HL-60 (cell line): ENCODE measurements at regions not wholly inside any gene's neighbourhood (a gene's known extent, or its start where the extent isn't known, plus 50 kb on each side); places are given as distances from the start of the nearest gene placed in this dataset.

Experiments used
- GABPA ChIP-seq: IDR thresholded peaks from 2 replicates; pipeline ENCODE4 v1.6.1; 2012; ENCODE audit warnings: low read depth
- TF ChIP-seq, protein P1 (sequence below): IDR thresholded peaks from one replicate; pipeline ENCODE4 v1.5.1; 2011; ENCODE audit warnings: low read length, control low read depth, inconsistent platforms; ENCODE audit not compliant: insufficient read depth

GRCh38 chr10:131694168-131694780 lies 206.5 kb upstream of the PPP2R2D start:
- TF ChIP-seq, protein P1, sequence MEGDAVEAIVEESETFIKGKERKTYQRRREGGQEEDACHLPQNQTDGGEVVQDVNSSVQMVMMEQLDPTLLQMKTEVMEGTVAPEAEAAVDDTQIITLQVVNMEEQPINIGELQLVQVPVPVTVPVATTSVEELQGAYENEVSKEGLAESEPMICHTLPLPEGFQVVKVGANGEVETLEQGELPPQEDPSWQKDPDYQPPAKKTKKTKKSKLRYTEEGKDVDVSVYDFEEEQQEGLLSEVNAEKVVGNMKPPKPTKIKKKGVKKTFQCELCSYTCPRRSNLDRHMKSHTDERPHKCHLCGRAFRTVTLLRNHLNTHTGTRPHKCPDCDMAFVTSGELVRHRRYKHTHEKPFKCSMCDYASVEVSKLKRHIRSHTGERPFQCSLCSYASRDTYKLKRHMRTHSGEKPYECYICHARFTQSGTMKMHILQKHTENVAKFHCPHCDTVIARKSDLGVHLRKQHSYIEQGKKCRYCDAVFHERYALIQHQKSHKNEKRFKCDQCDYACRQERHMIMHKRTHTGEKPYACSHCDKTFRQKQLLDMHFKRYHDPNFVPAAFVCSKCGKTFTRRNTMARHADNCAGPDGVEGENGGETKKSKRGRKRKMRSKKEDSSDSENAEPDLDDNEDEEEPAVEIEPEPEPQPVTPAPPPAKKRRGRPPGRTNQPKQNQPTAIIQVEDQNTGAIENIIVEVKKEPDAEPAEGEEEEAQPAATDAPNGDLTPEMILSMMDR = no peak
- no peak for TF ChIP-seq GABPA
